ENCODE measurements at regions not wholly inside any gene's neighbourhood (a gene's known extent, or its start where the extent isn't known, plus 50 kb on each side); places are given as distances from the start of the nearest gene placed in this dataset.

DNA sequence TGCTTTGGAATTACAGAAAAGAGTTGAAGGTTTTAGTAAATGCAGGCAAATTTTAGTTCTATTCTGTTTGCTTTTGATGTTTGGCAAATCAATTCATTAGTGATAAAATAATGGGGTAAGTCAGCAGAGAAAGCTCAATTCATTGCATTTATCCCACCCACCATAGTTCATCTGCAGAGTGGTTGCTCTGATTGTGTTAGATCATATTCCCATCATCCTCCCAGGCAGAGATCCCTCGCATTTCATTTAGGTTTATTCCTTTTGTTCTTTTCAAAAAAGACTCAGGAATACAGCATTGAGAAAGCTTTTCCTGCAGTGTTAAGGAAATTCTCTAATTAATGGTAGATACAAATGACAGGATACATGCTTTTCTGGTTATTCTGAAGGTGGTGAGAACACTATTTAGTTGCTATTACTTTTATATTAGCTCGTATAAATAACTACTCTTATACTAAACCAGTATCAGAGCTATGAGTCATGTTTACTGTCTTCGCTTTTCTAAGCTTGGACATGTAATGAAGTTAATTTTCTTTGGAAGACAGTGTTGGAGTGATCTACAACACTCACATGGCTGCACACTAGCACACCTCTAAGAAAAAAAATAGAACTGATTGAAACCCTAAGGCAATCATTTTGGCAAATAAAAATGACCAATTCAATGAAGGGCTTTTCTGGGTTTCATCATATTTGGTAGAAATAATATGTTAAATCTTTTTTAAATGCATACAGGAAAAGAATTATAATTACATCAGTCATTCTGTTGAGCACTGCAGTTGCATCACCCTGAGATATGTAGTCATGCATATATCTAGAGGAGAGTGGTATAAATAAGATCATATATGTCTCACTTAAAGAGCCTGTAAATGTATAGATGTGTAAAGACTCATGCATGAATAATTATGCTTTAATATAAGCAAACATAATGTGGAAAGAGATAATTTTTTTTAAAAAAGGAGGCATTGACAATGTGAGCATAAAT lies 351.6 kb downstream of the PCDH7 start:
- DNase-seq (no peak), ATAC-seq (no peak)
- intact Hi-C loops (cut with DNase I, micrococcal nuclease), result no loop called here

GRCh38 chr4:31075969-31076368 lies 355.8 kb downstream of the PCDH7 start:
- ATAC-seq (no peak), DNase-seq (no peak)

DNA sequence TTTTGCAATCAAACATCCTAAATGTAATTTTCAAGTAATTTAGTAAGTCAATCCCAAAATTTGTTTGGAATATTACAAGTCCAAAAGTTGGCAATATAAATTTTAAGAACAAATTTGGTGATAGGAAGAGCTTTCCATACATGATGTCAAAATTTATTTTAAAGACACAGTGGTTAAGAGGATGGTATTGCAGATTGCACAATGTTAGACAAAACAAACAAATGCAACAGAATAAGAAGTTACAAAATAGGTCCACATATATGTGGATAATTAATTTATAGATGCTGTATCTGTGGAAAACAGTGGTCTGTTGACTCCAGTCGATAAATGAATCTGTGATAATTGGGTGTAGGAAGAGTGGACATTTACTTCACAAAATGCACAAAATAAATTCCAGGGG lies 358.5 kb downstream of the PCDH7 start:
- no peak for DNase-seq
- intact Hi-C loops (cut with DNase I, micrococcal nuclease), result no loop called here
- no peak for ATAC-seq

More at GRCh38 chr4:31075969-31076368, 355.8 kb downstream of the PCDH7 start:
- intact Hi-C loops (cut with DNase I, micrococcal nuclease), result no loop called here

DNA sequence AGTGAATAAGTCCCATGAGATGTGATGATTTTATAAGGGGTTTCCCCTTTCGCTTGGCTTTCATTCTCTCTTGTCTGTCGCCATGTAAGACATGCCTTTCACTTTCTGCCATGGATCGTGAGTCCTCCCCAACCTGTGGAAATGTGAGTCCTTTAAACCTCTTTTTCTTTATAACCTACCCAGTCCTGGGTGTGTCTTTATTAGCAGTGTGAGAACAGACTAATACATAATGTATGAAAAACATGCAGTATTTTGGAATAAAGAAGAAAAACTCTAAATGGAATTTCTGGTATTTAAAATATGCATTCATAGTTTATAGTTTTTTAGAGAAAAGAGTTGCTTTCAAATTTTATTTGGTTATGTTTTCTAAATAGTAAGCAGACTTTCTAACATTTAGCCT lies 360.7 kb downstream of the PCDH7 start:
- ATAC-seq (no peak), DNase-seq (no peak)
- intact Hi-C loops (cut with DNase I, micrococcal nuclease), result no loop called here

- DNase-seq, result no peak
- intact Hi-C loops (cut with DNase I, micrococcal nuclease), result no loop called here
- ATAC-seq, result no peak
Observed at GRCh38 chr4:31081366-31081765, 361.2 kb downstream of the PCDH7 start.

DNA sequence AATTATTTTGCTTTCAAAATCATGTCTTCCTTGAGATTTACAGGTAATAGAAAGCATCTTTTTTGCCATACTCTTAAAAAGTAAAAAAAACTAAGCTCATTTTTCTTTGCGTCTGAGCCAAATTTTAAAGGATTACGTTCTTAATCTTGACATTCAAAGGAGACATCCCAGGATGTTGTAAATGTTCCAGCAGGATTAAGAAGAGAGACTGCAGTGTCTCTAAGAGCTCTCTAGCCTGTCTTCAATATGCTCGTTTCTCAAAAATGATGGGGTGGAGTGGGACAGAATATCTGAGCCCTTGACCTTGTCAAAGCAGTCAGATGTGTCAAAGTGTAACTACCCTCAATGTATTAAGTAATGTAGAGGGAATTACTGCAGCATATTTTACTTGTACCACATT lies 363.3 kb downstream of the PCDH7 start:
- no peak for ATAC-seq
- intact Hi-C loops (cut with DNase I, micrococcal nuclease), result no loop called here
- no peak for DNase-seq

- no peak for DNase-seq
- intact Hi-C loops (cut with DNase I, micrococcal nuclease), result no loop called here
- ATAC-seq, result no peak
Observed at GRCh38 chr4:31084806-31085416, 364.7 kb downstream of the PCDH7 start.

- DNase-seq (no peak), ATAC-seq (no peak)
- intact Hi-C loops (cut with DNase I, micrococcal nuclease), result no loop called here
Observed at GRCh38 chr4:31085689-31086088, 365.5 kb downstream of the PCDH7 start.

DNA sequence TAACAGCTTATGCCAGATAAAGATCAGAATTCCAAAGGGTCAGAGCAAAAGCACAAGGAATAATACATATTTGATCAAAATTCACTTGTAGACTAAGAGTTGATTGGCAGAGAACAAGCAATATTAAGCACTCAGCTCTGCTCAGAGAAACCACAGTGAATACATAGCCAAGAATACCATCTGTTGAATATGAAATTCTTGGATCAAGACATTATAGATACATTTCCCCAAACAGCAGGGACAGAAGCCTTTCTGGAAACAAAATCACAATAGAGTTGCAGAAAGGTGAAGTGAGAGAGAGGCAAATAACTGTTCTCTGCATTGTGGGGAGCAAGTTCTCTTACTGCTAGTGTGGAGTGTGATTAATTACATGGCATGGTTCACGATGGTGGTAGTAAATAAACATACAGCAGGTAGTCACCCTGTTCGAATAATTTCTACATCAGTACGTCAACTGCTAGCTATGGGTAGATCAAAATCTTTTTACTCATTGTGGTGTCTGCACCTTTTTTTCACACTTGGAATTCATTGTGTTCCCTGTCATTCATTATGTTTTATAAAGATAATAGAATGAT lies 366.7 kb downstream of the PCDH7 start:
- intact Hi-C loops (cut with DNase I, micrococcal nuclease), result no loop called here

GRCh38 chr4:31088600-31089230 lies 368.5 kb downstream of the PCDH7 start:
- ATAC-seq (no peak), DNase-seq (no peak)
- intact Hi-C loops (cut with DNase I, micrococcal nuclease), result no loop called here

More for the DNA sequence above, 366.7 kb downstream of the PCDH7 start:
- ATAC-seq, result no peak
- DNase-seq, result no peak

GRCh38 chr4:31089815-31090214 lies 369.6 kb downstream of the PCDH7 start:
- intact Hi-C loops (cut with DNase I, micrococcal nuclease), result no loop called here
- ATAC-seq, result no peak
- no peak for DNase-seq

DNA sequence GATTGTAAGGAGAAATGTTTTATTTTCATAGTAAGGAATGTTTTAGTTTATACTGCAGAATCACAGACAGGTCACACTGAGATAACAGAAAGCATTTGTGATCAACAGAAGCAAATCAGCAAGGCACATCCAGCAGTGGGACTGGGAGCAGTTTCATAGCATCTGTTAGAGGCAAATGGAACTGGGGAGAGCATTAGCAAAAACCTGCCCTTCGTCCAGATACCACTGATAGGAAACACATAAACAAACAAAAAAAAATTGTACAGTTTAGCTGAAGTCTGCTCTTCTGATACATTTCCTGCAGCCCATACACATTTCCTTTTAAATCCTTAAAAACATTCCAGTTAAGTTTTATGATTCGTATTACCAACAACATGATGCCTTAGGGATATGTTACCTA lies 374.3 kb downstream of the PCDH7 start:
- ATAC-seq (no peak), DNase-seq (no peak)
- intact Hi-C loops (cut with DNase I, micrococcal nuclease), result no loop called here

GRCh38 chr4:31097999-31098398 lies 377.8 kb downstream of the PCDH7 start:
- DNase-seq, result no peak
- intact Hi-C loops (cut with DNase I, micrococcal nuclease), result no loop called here
- no peak for ATAC-seq

GRCh38 chr4:31100536-31100935 lies 380.4 kb downstream of the PCDH7 start:
- DNase-seq, result no peak
- no peak for ATAC-seq
- intact Hi-C loops (cut with DNase I, micrococcal nuclease), result no loop called here

- no peak for DNase-seq
- intact Hi-C loops (cut with DNase I, micrococcal nuclease), result no loop called here
- ATAC-seq, result no peak
Observed at GRCh38 chr4:31104043-31104442, 383.9 kb downstream of the PCDH7 start.

DNA sequence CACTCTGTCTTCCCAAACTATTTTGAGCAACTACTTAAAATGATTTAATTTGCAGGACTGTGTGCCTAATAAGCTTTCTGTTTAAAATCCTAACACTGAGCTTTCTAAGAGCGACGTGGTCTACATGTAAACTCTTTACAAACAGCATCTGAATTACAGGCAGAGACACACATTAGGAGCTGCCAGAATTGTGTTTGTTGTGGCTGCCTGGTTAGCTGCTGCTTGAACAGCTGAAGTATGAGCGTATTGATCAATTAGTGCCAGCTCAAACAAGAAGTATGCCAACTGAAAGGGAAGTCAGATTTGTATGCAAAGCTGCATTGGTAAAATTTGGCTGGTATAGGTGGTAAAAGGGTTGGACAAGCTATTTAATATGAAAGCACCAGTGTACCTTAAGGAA lies 384.4 kb downstream of the PCDH7 start:
- no peak for ATAC-seq
- intact Hi-C loops (cut with DNase I, micrococcal nuclease), result no loop called here
- no peak for DNase-seq

- ATAC-seq, result no peak
Observed at GRCh38 chr4:31106419-31106818, 386.2 kb downstream of the PCDH7 start.

GRCh38 chr4:31107362-31107761 lies 387.2 kb downstream of the PCDH7 start:
- intact Hi-C loops (cut with DNase I, micrococcal nuclease), result no loop called here
- DNase-seq, result no peak
- ATAC-seq, result no peak

More at GRCh38 chr4:31106419-31106818, 386.2 kb downstream of the PCDH7 start:
- no peak for DNase-seq
- intact Hi-C loops (cut with DNase I, micrococcal nuclease), result no loop called here

DNA sequence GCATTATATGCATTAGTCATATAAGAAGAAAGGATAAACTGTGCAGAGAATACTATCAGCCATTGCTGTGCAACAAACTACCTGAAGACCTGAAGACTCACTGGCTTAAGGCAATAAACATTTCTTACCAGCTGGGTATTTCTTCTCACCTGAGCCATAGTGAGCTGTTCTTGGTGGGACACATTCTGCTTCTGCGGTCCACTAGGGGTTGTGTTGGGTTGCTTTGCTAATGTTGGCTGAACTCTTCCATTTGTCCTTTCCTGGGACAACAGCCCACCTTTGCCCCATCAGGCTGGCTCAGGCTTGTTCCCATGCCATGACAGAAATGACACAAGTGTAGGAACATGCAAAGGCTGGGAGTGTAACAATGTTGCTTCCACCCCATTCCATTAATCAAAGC lies 388.6 kb downstream of the PCDH7 start:
- DNase-seq (no peak), ATAC-seq (no peak)
- intact Hi-C loops (cut with DNase I, micrococcal nuclease), result no loop called here

DNA sequence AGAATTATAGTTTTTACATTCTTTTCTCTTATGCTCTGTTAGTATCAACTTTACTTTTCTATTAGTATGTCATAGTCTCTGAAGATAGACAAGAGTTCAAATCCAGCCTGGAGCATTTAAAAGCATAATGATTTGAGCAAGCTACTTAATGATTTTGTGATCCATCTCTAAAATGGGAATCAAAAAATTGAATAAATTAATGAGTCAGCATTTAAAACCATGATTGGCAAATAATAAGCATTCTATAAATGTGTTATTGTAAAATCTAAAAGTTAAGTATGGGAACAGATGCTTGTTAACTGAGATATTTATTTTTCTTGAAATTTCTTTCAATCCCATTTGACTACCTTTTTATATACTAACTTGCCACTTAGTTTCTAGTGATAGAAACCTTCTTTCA lies 391.6 kb downstream of the PCDH7 start:
- intact Hi-C loops (cut with DNase I, micrococcal nuclease), result no loop called here
- DNase-seq (no peak), ATAC-seq (no peak)
